T-cell (primary cell): ENCODE measurements at regions not wholly inside any gene's neighbourhood (a gene's known extent, or its start where the extent isn't known, plus 50 kb on each side); places are given as distances from the start of the nearest gene placed in this dataset.

Source experiments
- ATAC-seq, 4 experiments: fragments of 200-7000 bp in 3 of 4; fragments of 150-1000 bp in 1 of 4; cut with Tn5 transposase; replicated peaks in 1 of 4; 1 replicate in 3 of 4; 2 replicates in 1 of 4; pipeline ENCODE4 v1.10.0; 2021; ENCODE audit warnings: moderate library complexity in 3 of 4, mild to moderate bottlenecking in 2 of 4, moderate number of reproducible peaks in 1 of 4
- CTCF ChIA-PET, 2 donors: fragments of 300-600 bp; sonication (Branson Sonifier 250); formaldehyde crosslinking; loops; one replicate each; lab custom pipeline; 2022; ENCODE audit warnings: antibody characterized with exemption in 2 of 2; lab: Charles Lee
- POLR2A ChIA-PET, 2 donors: fragments of 300-600 bp; sonication (Branson Sonifier 250); formaldehyde crosslinking; loops; one replicate each; lab custom pipeline; 2022; ENCODE audit warnings: antibody characterized with exemption in 2 of 2; lab: Charles Lee
- DNase-seq, 35 experiments: peaks; one replicate each; pipeline versions ENCODE4 v3.0.0 to v3.0.0-alpha.2; 2013 to 2023
- H3K27ac ChIP-seq: one replicate; pipeline ENCODE4 v1.5.1; 2013; ENCODE audit warnings: low read length
- H3K27me3 ChIP-seq, 2 experiments: replicated peaks in 1 of 2; 1 replicate in 1 of 2; 2 replicates in 1 of 2; pipeline versions ENCODE4 v1.6.1 to v1.7.0; 2013; ENCODE audit warnings: low read length in 1 of 2, mixed read lengths in 1 of 2; ENCODE audit not compliant: control insufficient read depth in 2 of 2, insufficient read depth in 2 of 2; ENCODE audit errors: extremely low read depth in 1 of 2
- H3K36me3 ChIP-seq, 2 donors: 1 replicate in 1 of 2; 2 replicates in 1 of 2; pipeline versions ENCODE4 v1.6.1 to v1.7.0; 2013; ENCODE audit warnings: low read length in 1 of 2; ENCODE audit not compliant: control insufficient read depth in 2 of 2, insufficient read depth in 1 of 2; ENCODE audit errors: extremely low read depth in 1 of 2
- H3K4me1 ChIP-seq, 2 experiments: 1 replicate in 1 of 2; 2 replicates in 1 of 2; pipeline versions ENCODE4 v1.6.1 to v1.7.0; 2013; ENCODE audit warnings: low read length in 2 of 2, mixed read lengths in 1 of 2; ENCODE audit not compliant: insufficient read depth in 2 of 2, control insufficient read depth in 1 of 2; ENCODE audit errors: extremely low read depth in 1 of 2
- H3K4me3 ChIP-seq, 2 donors: 1 replicate in 1 of 2; 2 replicates in 1 of 2; pipeline versions ENCODE4 v1.5.1 to v1.7.0; 2013; ENCODE audit warnings: mild to moderate bottlenecking in 2 of 2, low read length in 1 of 2, moderate library complexity in 1 of 2; ENCODE audit not compliant: control insufficient read depth in 1 of 2; ENCODE audit errors: extremely low read depth in 1 of 2
- H3K9me3 ChIP-seq: 2 replicates; pipeline ENCODE4 v1.7.0; 2013
- H3K27ac Mint-ChIP-seq, 2 donors: one replicate each; pipeline ENCODE4 v1.8.0; 2020 to 2021; ENCODE audit warnings: mild to moderate bottlenecking in 2 of 2, mixed read lengths in 2 of 2
- H3K27me3 Mint-ChIP-seq, 2 donors: one replicate each; pipeline ENCODE4 v1.8.0; 2021 to 2022; ENCODE audit warnings: mixed read lengths in 2 of 2
- H3K36me3 Mint-ChIP-seq: one replicate; pipeline ENCODE4 v1.8.0; 2021; ENCODE audit warnings: mixed read lengths
- H3K4me1 Mint-ChIP-seq, 3 donors: one replicate each; pipeline ENCODE4 v1.8.0; 2020 to 2022; ENCODE audit warnings: mixed read lengths in 3 of 3, mild to moderate bottlenecking in 1 of 3
- H3K4me3 Mint-ChIP-seq, 3 donors: one replicate each; pipeline ENCODE4 v1.8.0; 2020 to 2022; ENCODE audit warnings: mild to moderate bottlenecking in 3 of 3, mixed read lengths in 3 of 3, moderate library complexity in 3 of 3
- H3K9me3 Mint-ChIP-seq, 3 donors: one replicate each; pipeline ENCODE4 v1.8.0; 2020 to 2022; ENCODE audit warnings: mixed read lengths in 3 of 3
- WGBS: methylation state at CpG from one replicate; pipeline ENCODE4 v1.1.5; 2013; ENCODE audit warnings: missing lambda C conversion rate; ENCODE audit not compliant: insufficient coverage; 5-methylcytosine and 5-hydroxymethylcytosine counted together

GRCh38 chr17:36736201-36737156 lies 135.1 kb downstream of the MRM1 start:
- no peak overlapping the region for H3K27ac Mint-ChIP-seq
- no peaks in the 10 kb centered on the region for H3K4me1 Mint-ChIP-seq
- WGBS: 78% methylated on average over 9 of the region's 15 CpGs
- Histone ChIP-seq H3K9me3 (no peaks in the 10 kb centered on the region), H3K4me1 (no peaks in the 10 kb centered on the region), H3K27me3 (peaks cover 0 to 26% of the 10 kb centered on the region in 2 experiments), H3K27ac (no peak overlapping the region), H3K4me3 (no peak overlapping the region), H3K36me3 (no peaks in the 10 kb centered on the region)
- ATAC-seq (no peak), DNase-seq (no peak)
- no peaks in the 10 kb centered on the region for H3K36me3 Mint-ChIP-seq
- H3K9me3 Mint-ChIP-seq: no peaks in the 10 kb centered on the region
- H3K4me3 Mint-ChIP-seq: no peak overlapping the region
- ChIA-PET POLR2A (no interaction called here), CTCF (no interaction called here)
- H3K27me3 Mint-ChIP-seq: peaks cover 3 to 31% of the 10 kb centered on the region in 2 donors

- Mint-ChIP-seq H3K27me3 (peaks cover 9 to 22% of the 10 kb centered on the region in 2 donors), H3K4me3 (no peak overlapping the region), H3K9me3 (peaks cover 0 to 3% (median 2%) of the 10 kb centered on the region in 3 donors), H3K4me1 (no peaks in the 10 kb centered on the region), H3K36me3 (no peaks in the 10 kb centered on the region), H3K27ac (no peak overlapping the region)
- Histone ChIP-seq H3K27me3 (peaks cover 0 to 14% of the 10 kb centered on the region in 2 experiments), H3K4me3 (no peak overlapping the region), H3K27ac (no peak overlapping the region), H3K4me1 (no peaks in the 10 kb centered on the region), H3K36me3 (no peaks in the 10 kb centered on the region), H3K9me3 (no peaks in the 10 kb centered on the region)
- WGBS: 61% methylated on average over 3 of the region's 6 CpGs
- POLR2A ChIA-PET: no interaction called here
- no peak for ATAC-seq
- CTCF ChIA-PET: no interaction called here
- DNase-seq: no peak
Observed at GRCh38 chr17:36739208-36739607, 137.8 kb downstream of the MRM1 start.

GRCh38 chr17:36740157-36740556 lies 138.8 kb downstream of the MRM1 start:
- ChIA-PET CTCF (no interaction called here), POLR2A (no interaction called here)
- Histone ChIP-seq H3K36me3 (no peaks in the 10 kb centered on the region), H3K27me3 (peaks cover 0 to 10% of the 10 kb centered on the region in 2 experiments), H3K4me1 (no peaks in the 10 kb centered on the region), H3K27ac (no peak overlapping the region), H3K9me3 (no peaks in the 10 kb centered on the region), H3K4me3 (no peak overlapping the region)
- DNase-seq (no peak), ATAC-seq (no peak)
- no peak overlapping the region for H3K4me3 Mint-ChIP-seq
- H3K36me3 Mint-ChIP-seq: no peaks in the 10 kb centered on the region
- H3K9me3 Mint-ChIP-seq: peaks cover 0 to 6% (median 4%) of the 10 kb centered on the region in 3 donors
- no peaks in the 10 kb centered on the region for H3K4me1 Mint-ChIP-seq
- H3K27me3 Mint-ChIP-seq: peaks cover 9 to 18% of the 10 kb centered on the region in 2 donors
- WGBS: 95% methylated on average over 7 of the region's 8 CpGs
- no peak overlapping the region for H3K27ac Mint-ChIP-seq

- Mint-ChIP-seq H3K27me3 (peaks cover 9 to 13% of the 10 kb centered on the region in 2 donors), H3K27ac (no peak overlapping the region), H3K4me3 (no peak overlapping the region), H3K9me3 (peaks cover 0 to 6% (median 4%) of the 10 kb centered on the region in 3 donors), H3K4me1 (no peaks in the 10 kb centered on the region), H3K36me3 (no peaks in the 10 kb centered on the region)
- POLR2A ChIA-PET: no interaction called here
- H3K27me3 ChIP-seq: peaks cover 0 to 6% of the 10 kb centered on the region in 2 experiments
- H3K36me3 ChIP-seq: no peaks in the 10 kb centered on the region
- WGBS: 85% methylated on average over 6 of the region's 6 CpGs
- no peaks in the 10 kb centered on the region for H3K4me1 ChIP-seq
- H3K9me3 ChIP-seq: no peaks in the 10 kb centered on the region
- CTCF ChIA-PET: no interaction called here
- H3K27ac ChIP-seq: no peak overlapping the region
- no peak overlapping the region for H3K4me3 ChIP-seq
- ATAC-seq: no peak
- DNase-seq: no peak
Observed at GRCh38 chr17:36741019-36741902, 139.9 kb downstream of the MRM1 start.

GRCh38 chr17:36742267-36743000 lies 141.1 kb downstream of the MRM1 start:
- Histone ChIP-seq H3K27ac (no peak overlapping the region), H3K9me3 (no peaks in the 10 kb centered on the region), H3K4me3 (no peak overlapping the region), H3K4me1 (no peaks in the 10 kb centered on the region), H3K27me3 (peaks cover 0 to 3% of the 10 kb centered on the region in 2 experiments), H3K36me3 (no peaks in the 10 kb centered on the region)
- Mint-ChIP-seq H3K9me3 (peaks cover 0 to 6% (median 4%) of the 10 kb centered on the region in 3 donors), H3K4me1 (no peaks in the 10 kb centered on the region), H3K36me3 (no peaks in the 10 kb centered on the region), H3K27me3 (peaks cover 9 to 11% of the 10 kb centered on the region in 2 donors), H3K27ac (no peak overlapping the region), H3K4me3 (no peak overlapping the region)
- DNase-seq: no peak
- CTCF ChIA-PET: no interaction called here
- POLR2A ChIA-PET: no interaction called here
- no peak for ATAC-seq
- WGBS: 76% methylated on average over 15 of the region's 18 CpGs

GRCh38 chr17:36743130-36743529 lies 141.7 kb downstream of the MRM1 start:
- no peak for ATAC-seq
- Mint-ChIP-seq H3K27me3 (peaks cover 9 to 11% of the 10 kb centered on the region in 2 donors), H3K4me1 (no peaks in the 10 kb centered on the region), H3K9me3 (peaks cover 0 to 6% (median 4%) of the 10 kb centered on the region in 3 donors), H3K36me3 (no peaks in the 10 kb centered on the region), H3K4me3 (no peak overlapping the region), H3K27ac (no peak overlapping the region)
- H3K9me3 ChIP-seq: no peaks in the 10 kb centered on the region
- H3K27ac ChIP-seq: no peak overlapping the region
- WGBS: no CpG with 5 or more reads among the region's 7 CpGs
- no peaks in the 10 kb centered on the region for H3K36me3 ChIP-seq
- H3K4me3 ChIP-seq: no peak overlapping the region
- ChIA-PET POLR2A (no interaction called here), CTCF (no interaction called here)
- DNase-seq: no peak
- no peaks in the 10 kb centered on the region for H3K4me1 ChIP-seq
- H3K27me3 ChIP-seq: peaks cover 0 to 3% of the 10 kb centered on the region in 2 experiments
